ENCODE measurements at regions not wholly inside any gene's neighbourhood (a gene's known extent, or its start where the extent isn't known, plus 50 kb on each side); places are given as distances from the start of the nearest gene placed in this dataset.

GRCh38 chr11:98703779-98704556 lies 316.8 kb upstream of the CNTN5 start:
- Histone ChIP-seq H3K27ac (ENCODE audit: low read depth, low read length) (no peak overlapping the region), H3K4me3 (ENCODE audit: insufficient read depth, low read length, poor library complexity, severe bottlenecking) (no peak overlapping the region), H3K79me2 (ENCODE audit: insufficient read depth, low read length) (no peaks in the 10 kb centered on the region), H3K9me2 (replicated peaks; ENCODE audit: insufficient read depth, low read length) (no peaks in the 10 kb centered on the region), H3K9me3 (ENCODE audit: insufficient read depth, low read length) (no peaks in the 10 kb centered on the region), H3K27me3 (ENCODE audit: low read length) (no peaks in the 10 kb centered on the region), H3K36me3 (ENCODE audit: low read length) (no peaks in the 10 kb centered on the region), H3K9ac (ENCODE audit: low read length) (no peak overlapping the region), H2AFZ (ENCODE audit: low read depth, low read length, severe bottlenecking) (no peak overlapping the region), H4K20me1 (ENCODE audit: low read depth, low read length) (no peaks in the 10 kb centered on the region), H3K4me2 (ENCODE audit: low read depth, low read length, poor library complexity, severe bottlenecking) (no peak overlapping the region), H3F3A (ENCODE audit: insufficient read depth) (no peaks in the 10 kb centered on the region)
- TF ChIP-seq EZH2phosphoT487 (conservative IDR thresholded peaks at IDR 0.05; ENCODE audit: low read length) (no peak), CTCF (IDR thresholded peaks at IDR 0.05; ENCODE audit: insufficient read depth, low read length, poor library complexity, severe bottlenecking) (no peak)

- Histone ChIP-seq H3K9ac (ENCODE audit: low read length) (no peak overlapping the region), H4K20me1 (ENCODE audit: low read depth, low read length) (no peaks in the 10 kb centered on the region), H3K27ac (ENCODE audit: low read depth, low read length) (no peak overlapping the region), H3K9me2 (replicated peaks; ENCODE audit: insufficient read depth, low read length) (no peaks in the 10 kb centered on the region), H3F3A (ENCODE audit: insufficient read depth) (no peaks in the 10 kb centered on the region), H2AFZ (ENCODE audit: low read depth, low read length, severe bottlenecking) (no peak overlapping the region), H3K79me2 (ENCODE audit: insufficient read depth, low read length) (no peaks in the 10 kb centered on the region), H3K4me2 (ENCODE audit: low read depth, low read length, poor library complexity, severe bottlenecking) (no peak overlapping the region), H3K36me3 (ENCODE audit: low read length) (no peaks in the 10 kb centered on the region), H3K4me3 (ENCODE audit: insufficient read depth, low read length, poor library complexity, severe bottlenecking) (no peak overlapping the region), H3K27me3 (ENCODE audit: low read length) (no peaks in the 10 kb centered on the region), H3K9me3 (ENCODE audit: insufficient read depth, low read length) (no peaks in the 10 kb centered on the region)
- no peak for TF ChIP-seq CTCF (IDR thresholded peaks at IDR 0.05; ENCODE audit: insufficient read depth, low read length, poor library complexity, severe bottlenecking)
- no peak for TF ChIP-seq EZH2phosphoT487 (conservative IDR thresholded peaks at IDR 0.05; ENCODE audit: low read length)
Observed at GRCh38 chr11:98710026-98710425, 310.7 kb upstream of the CNTN5 start.

- no peak overlapping the region for H3K4me3 ChIP-seq (ENCODE audit: insufficient read depth, low read length, poor library complexity, severe bottlenecking)
- no peak overlapping the region for H3K4me2 ChIP-seq (ENCODE audit: low read depth, low read length, poor library complexity, severe bottlenecking)
- no peak overlapping the region for H3K9ac ChIP-seq (ENCODE audit: low read length)
- H3K36me3 ChIP-seq (ENCODE audit: low read length), result no peaks in the 10 kb centered on the region
- H3K79me2 ChIP-seq (ENCODE audit: insufficient read depth, low read length), result no peaks in the 10 kb centered on the region
- no peaks in the 10 kb centered on the region for H3K27me3 ChIP-seq (ENCODE audit: low read length)
- no peaks in the 10 kb centered on the region for H3K9me3 ChIP-seq (ENCODE audit: insufficient read depth, low read length)
- no peak for TF ChIP-seq EZH2phosphoT487 (conservative IDR thresholded peaks at IDR 0.05; ENCODE audit: low read length)
- TF ChIP-seq CTCF (IDR thresholded peaks at IDR 0.05; ENCODE audit: insufficient read depth, low read length, poor library complexity, severe bottlenecking), result no peak
- H3K27ac ChIP-seq (ENCODE audit: low read depth, low read length), result no peak overlapping the region
- no peak overlapping the region for H2AFZ ChIP-seq (ENCODE audit: low read depth, low read length, severe bottlenecking)
- H4K20me1 ChIP-seq (ENCODE audit: low read depth, low read length), result no peaks in the 10 kb centered on the region
- no peaks in the 10 kb centered on the region for H3K9me2 ChIP-seq (replicated peaks; ENCODE audit: insufficient read depth, low read length)
- no peaks in the 10 kb centered on the region for H3F3A ChIP-seq (ENCODE audit: insufficient read depth)
Observed at GRCh38 chr11:98710986-98711385, 309.8 kb upstream of the CNTN5 start.
